Body of pancreas (tissue), 4 donors: ENCODE measurements at regions not wholly inside any gene's neighbourhood (a gene's known extent, or its start where the extent isn't known, plus 50 kb on each side); places are given as distances from the start of the nearest gene placed in this dataset.
A peak's percentile ranks its signal among the peaks of the same experiment; 100 is the strongest.

Source experiments
- ATAC-seq: fragments of 150-250 bp; one replicate; pipeline ENCODE4 v1.9.1; 2016
- DNase-seq, 4 donors: peaks; one replicate each; pipeline ENCODE4 v3.0.0-alpha.2; 2019
- H3K27ac ChIP-seq, 4 donors: fragments of 200-600 bp; sonication (generic); 1 replicate in 3 of 4; 2 replicates in 1 of 4; pipeline versions ENCODE4 v1.5.1 to v1.6.1; 2016 to 2019; ENCODE audit warnings: mild to moderate bottlenecking in 1 of 4, mixed read lengths in 1 of 4, moderate library complexity in 1 of 4
- H3K27me3 ChIP-seq, 2 donors: fragments of 200-600 bp; sonication (generic); one replicate each; pipeline ENCODE4 v1.6.0; 2016; ENCODE audit warnings: mild to moderate bottlenecking in 1 of 2
- H3K36me3 ChIP-seq, 2 donors: fragments of 200-600 bp; sonication (generic); replicated peaks in 1 of 2; 2 replicates each; pipeline ENCODE4 v1.5.1; 2016; ENCODE audit warnings: low read depth in 2 of 2; ENCODE audit not compliant: insufficient read depth in 1 of 2
- H3K4me1 ChIP-seq: fragments of 200-600 bp; sonication (generic); one replicate; pipeline ENCODE4 v1.6.0; 2016
- H3K4me3 ChIP-seq, 2 donors: fragments of 200-600 bp; sonication (generic); 1 replicate in 1 of 2; 2 replicates in 1 of 2; pipeline ENCODE4 v1.5.1; 2016 to 2019
- H3K9me3 ChIP-seq, 3 donors: fragments of 200-600 bp; sonication (generic); 1 replicate in 2 of 3; 2 replicates in 1 of 3; pipeline ENCODE4 v1.5.1; 2016
- CTCF ChIP-seq, 7 experiments: fragments of 450-650 bp in 4 of 7; fragments of 200-600 bp in 3 of 7; sonication (generic) in 3 of 7; IDR thresholded peaks; one replicate each; pipeline ENCODE4 v1.5.1; 2016 to 2019; ENCODE audit warnings: antibody characterized with exemption in 7 of 7
- POLR2A ChIP-seq, 3 donors: fragments of 450-650 bp; IDR thresholded peaks; one replicate each; pipeline ENCODE4 v1.6.1; 2016; ENCODE audit warnings: antibody characterized with exemption in 3 of 3, mild to moderate bottlenecking in 2 of 3
- WGBS, 2 donors: methylation state at CpG; one replicate each; pipeline ENCODE4 v1.1.5; 2017; 5-methylcytosine and 5-hydroxymethylcytosine counted together
- intact Hi-C: fragments of 100-400 bp; cut with DNase I; formaldehyde crosslinking; loops from one replicate; pipeline ENCODE4 v1.15.1; 2023

GRCh38 chr11:13174090-13174489 lies 103.5 kb upstream of the BMAL1 start:
- WGBS, 2 donors: 78 to 79% methylated on average over 6 of the region's 6 CpGs
- Histone ChIP-seq H3K4me1 (no peaks in the 10 kb centered on the region), H3K9me3 (no peaks in the 10 kb centered on the region), H3K27ac (no peak overlapping the region), H3K36me3 (no peaks in the 10 kb centered on the region), H3K27me3 (no peaks in the 10 kb centered on the region), H3K4me3 (no peak overlapping the region)
- intact Hi-C loops: no loop called here
- no peak for TF ChIP-seq CTCF (IDR thresholded peaks at IDR 0.05)
- no peak for TF ChIP-seq POLR2A (IDR thresholded peaks at IDR 0.05)
- DNase-seq (no peak), ATAC-seq (no peak)

- Histone ChIP-seq H3K9me3 (no peaks in the 10 kb centered on the region), H3K27ac (no peak overlapping the region), H3K4me1 (no peaks in the 10 kb centered on the region), H3K4me3 (no peak overlapping the region), H3K27me3 (no peaks in the 10 kb centered on the region), H3K36me3 (no peaks in the 10 kb centered on the region)
- TF ChIP-seq CTCF (IDR thresholded peaks at IDR 0.05) (peak in 6 of 7 experiments; percentile 34 to 59 (median 54)), POLR2A (IDR thresholded peaks at IDR 0.05) (no peak)
- intact Hi-C loops: loop anchor here (5.0 kb wide), 1 partner anchor 216 kb away; no protein-coding TSS in a partner anchor
- DNase-seq (no peak), ATAC-seq (no peak)
- 10 to 13% methylated on average over 6 of the region's 6 CpGs for WGBS, 2 donors
These were observed 94.3 kb upstream of the BMAL1 start for GRCh38 chr11:13183094-13183825.

GRCh38 chr11:13183826-13184196 lies 93.8 kb upstream of the BMAL1 start:
- Histone ChIP-seq H3K4me1 (no peaks in the 10 kb centered on the region), H3K36me3 (no peaks in the 10 kb centered on the region), H3K4me3 (no peak overlapping the region), H3K27me3 (no peaks in the 10 kb centered on the region), H3K9me3 (no peaks in the 10 kb centered on the region), H3K27ac (no peak overlapping the region)
- no peak for TF ChIP-seq POLR2A (IDR thresholded peaks at IDR 0.05)
- no peak for TF ChIP-seq CTCF (IDR thresholded peaks at IDR 0.05)
- WGBS, 2 donors: 74 to 80% methylated on average over 1 of the region's 1 CpG
- intact Hi-C loops: loop anchor here (5.0 kb wide), 1 partner anchor 217 kb away; no protein-coding TSS in a partner anchor
- no peak for DNase-seq
- ATAC-seq: no peak

- H3K36me3 ChIP-seq: no peaks in the 10 kb centered on the region
- TF ChIP-seq CTCF (IDR thresholded peaks at IDR 0.05) (no peak), POLR2A (IDR thresholded peaks at IDR 0.05) (no peak)
- intact Hi-C loops: loop anchor here (5.0 kb wide), 1 partner anchor 217 kb away; no protein-coding TSS in a partner anchor
- no peaks in the 10 kb centered on the region for H3K27me3 ChIP-seq
- H3K9me3 ChIP-seq: no peaks in the 10 kb centered on the region
- DNase-seq (no peak), ATAC-seq (no peak)
- WGBS, 2 donors: 43 to 54% methylated on average over 9 of the region's 9 CpGs
- no peak overlapping the region for H3K4me3 ChIP-seq
- no peaks in the 10 kb centered on the region for H3K4me1 ChIP-seq
- no peak overlapping the region for H3K27ac ChIP-seq
These were observed 93.2 kb upstream of the BMAL1 start for GRCh38 chr11:13184295-13184794.

- no peaks in the 10 kb centered on the region for H3K9me3 ChIP-seq
- DNase-seq: no peak
These were observed 89.4 kb upstream of the BMAL1 start for GRCh38 chr11:13188179-13188578.

More at GRCh38 chr11:13188179-13188578, 89.4 kb upstream of the BMAL1 start:
- Histone ChIP-seq H3K27ac (no peak overlapping the region), H3K27me3 (no peaks in the 10 kb centered on the region), H3K4me1 (no peaks in the 10 kb centered on the region), H3K36me3 (no peaks in the 10 kb centered on the region), H3K4me3 (no peak overlapping the region)
- ATAC-seq: no peak
- no peak for TF ChIP-seq CTCF (IDR thresholded peaks at IDR 0.05)
- no peak for TF ChIP-seq POLR2A (IDR thresholded peaks at IDR 0.05)
- intact Hi-C loops: no loop called here
